ENCODE measurements at regions not wholly inside any gene's neighbourhood (a gene's known extent, or its start where the extent isn't known, plus 50 kb on each side); places are given as distances from the start of the nearest gene placed in this dataset.

- no peaks in the 10 kb centered on the region for H3K36me3 ChIP-seq
- no peak overlapping the region for H3K4me3 ChIP-seq
- H3K27ac ChIP-seq = no peak overlapping the region
- no peaks in the 10 kb centered on the region for H3K27me3 ChIP-seq
- DNase-seq (ENCODE audit: extremely low spot score in 2 of 2) = no peak
- intact Hi-C loops (cut with DNase I) = no loop called here
- TF ChIP-seq CTCF (IDR thresholded peaks at IDR 0.05) (no peak), POLR2A (IDR thresholded peaks at IDR 0.05) (no peak), POLR2AphosphoS5 (IDR thresholded peaks at IDR 0.05; ENCODE audit: insufficient read depth in 1 of 2, low read depth in 1 of 2) (no peak)
- H3K9me3 ChIP-seq = no peaks in the 10 kb centered on the region
- no peaks in the 10 kb centered on the region for H3K4me1 ChIP-seq
Observed at GRCh38 chr9:11794984-11795383, 898.2 kb upstream of the TYRP1 start.

GRCh38 chr9:11805969-11806368 is 887.2 kb upstream of the TYRP1 start:
- DNase-seq (ENCODE audit: extremely low spot score in 2 of 2) = no peak
- TF ChIP-seq CTCF (IDR thresholded peaks at IDR 0.05) (no peak), POLR2A (IDR thresholded peaks at IDR 0.05) (no peak), POLR2AphosphoS5 (IDR thresholded peaks at IDR 0.05; ENCODE audit: insufficient read depth in 1 of 2, low read depth in 1 of 2) (no peak)
- no peak overlapping the region for H3K4me3 ChIP-seq
- H3K36me3 ChIP-seq = no peaks in the 10 kb centered on the region
- H3K27ac ChIP-seq = no peak overlapping the region
- H3K4me1 ChIP-seq = no peaks in the 10 kb centered on the region
- intact Hi-C loops (cut with DNase I) = no loop called here
- H3K9me3 ChIP-seq = no peaks in the 10 kb centered on the region
- no peaks in the 10 kb centered on the region for H3K27me3 ChIP-seq

GRCh38 chr9:11821306-11821975 is 871.7 kb upstream of the TYRP1 start:
- intact Hi-C loops (cut with DNase I) = no loop called here

GRCh38 chr9:11828201-11828600 is 865.0 kb upstream of the TYRP1 start:
- H3K4me1 ChIP-seq = no peaks in the 10 kb centered on the region

More at GRCh38 chr9:11821306-11821975, 871.7 kb upstream of the TYRP1 start:
- DNase-seq (ENCODE audit: extremely low spot score in 2 of 2) = no peak
- Histone ChIP-seq H3K4me3 (no peak overlapping the region), H3K36me3 (no peaks in the 10 kb centered on the region), H3K9me3 (no peaks in the 10 kb centered on the region), H3K4me1 (no peaks in the 10 kb centered on the region), H3K27me3 (no peaks in the 10 kb centered on the region), H3K27ac (no peak overlapping the region)
- TF ChIP-seq CTCF (IDR thresholded peaks at IDR 0.05) = no peak
- TF ChIP-seq POLR2AphosphoS5 (IDR thresholded peaks at IDR 0.05; ENCODE audit: insufficient read depth in 1 of 2, low read depth in 1 of 2) = no peak
- TF ChIP-seq POLR2A (IDR thresholded peaks at IDR 0.05) = no peak

More at GRCh38 chr9:11828201-11828600, 865.0 kb upstream of the TYRP1 start:
- Histone ChIP-seq H3K4me3 (no peak overlapping the region), H3K27ac (no peak overlapping the region), H3K9me3 (no peaks in the 10 kb centered on the region), H3K27me3 (no peaks in the 10 kb centered on the region), H3K36me3 (no peaks in the 10 kb centered on the region)
- TF ChIP-seq POLR2A (IDR thresholded peaks at IDR 0.05) = no peak
- no peak for TF ChIP-seq CTCF (IDR thresholded peaks at IDR 0.05)
- no peak for TF ChIP-seq POLR2AphosphoS5 (IDR thresholded peaks at IDR 0.05; ENCODE audit: insufficient read depth in 1 of 2, low read depth in 1 of 2)
- intact Hi-C loops (cut with DNase I) = no loop called here
- DNase-seq (ENCODE audit: extremely low spot score in 2 of 2) = no peak

Data from vagina (tissue), 2 donors.